ENCODE measurements at regions not wholly inside any gene's neighbourhood (a gene's known extent, or its start where the extent isn't known, plus 50 kb on each side); places are given as distances from the start of the nearest gene placed in this dataset.

DNA sequence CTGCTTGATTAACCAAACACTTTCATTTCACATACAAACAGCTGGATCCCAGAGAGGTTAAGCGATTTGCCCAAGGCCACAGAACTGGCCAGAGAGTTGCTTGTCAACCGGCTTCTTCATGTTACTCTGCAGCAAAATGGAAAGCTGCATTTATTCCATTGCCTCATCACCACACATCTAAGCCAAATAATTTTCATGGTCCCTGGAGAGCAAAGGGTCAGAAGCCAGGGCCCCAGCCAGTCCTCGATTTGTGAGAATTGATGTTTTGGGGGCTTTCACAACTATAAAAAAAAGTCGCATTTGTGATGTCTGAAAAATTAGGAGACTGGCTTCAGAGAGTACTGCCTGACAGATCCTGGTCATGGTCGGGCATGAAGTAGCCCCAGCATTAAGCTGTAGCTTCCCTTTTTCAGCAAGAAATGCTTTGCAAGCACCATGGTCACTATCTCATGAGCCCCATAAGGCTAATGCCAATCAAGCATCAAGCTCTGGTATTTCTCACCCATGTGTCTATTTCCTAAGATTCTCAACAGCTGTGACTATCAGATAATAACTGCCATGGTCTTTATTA is 95.8 kb downstream of the BANF2 start:
- H3K4me3 ChIP-seq: no peak overlapping the region
- H3K27ac ChIP-seq: peak overlapping the region in 4 of 5 donors; percentile 37 to 72 (median 61)
- H3K9me3 ChIP-seq: no peaks in the 10 kb centered on the region
- H3K27me3 ChIP-seq: no peaks in the 10 kb centered on the region
- 72 to 88% (median 76%) methylated on average over 5 of the region's 5 CpGs for WGBS, 5 donors
- TF ChIP-seq EP300 (IDR thresholded peaks at IDR 0.05) (no peak), POLR2AphosphoS5 (IDR thresholded peaks at IDR 0.05) (no peak), POLR2A (IDR thresholded peaks at IDR 0.05) (no peak)
- no peaks in the 10 kb centered on the region for H3K36me3 ChIP-seq
- H3K4me1 ChIP-seq: peaks cover 10 to 36% (median 25%) of the 10 kb centered on the region in 4 donors
- intact Hi-C loops (cut with DNase I; ENCODE audit: low total_unique reads): loop anchor here (10.0 kb wide), 1 partner anchor 99 kb away; no protein-coding TSS in a partner anchor
- no peak for DNase-seq

DNA sequence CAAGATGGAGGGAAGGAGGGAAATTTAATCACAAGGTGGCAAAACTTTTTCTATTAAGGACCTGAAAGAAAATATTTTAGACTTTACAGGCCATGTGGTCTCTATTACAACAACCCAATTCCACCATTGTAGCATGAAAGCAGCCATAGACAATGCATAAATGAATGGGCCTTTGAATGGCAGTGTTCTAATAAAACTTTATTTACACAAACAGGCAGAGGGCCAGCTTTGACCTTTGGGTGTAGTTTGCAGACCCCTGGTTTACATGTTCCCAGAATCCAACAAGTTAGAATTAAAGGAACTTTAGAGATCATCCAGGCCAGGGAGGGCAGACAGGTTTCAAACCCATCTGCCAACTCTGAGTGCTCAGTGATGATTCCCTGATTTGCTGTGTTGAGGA is 95.2 kb downstream of the BANF2 start:
- Histone ChIP-seq H3K4me3 (no peak overlapping the region), H3K27ac (peak overlapping the region in 4 of 5 donors; percentile 37 to 72 (median 61)), H3K4me1 (peaks cover 10 to 36% (median 25%) of the 10 kb centered on the region in 4 donors), H3K9me3 (no peaks in the 10 kb centered on the region), H3K27me3 (no peaks in the 10 kb centered on the region), H3K36me3 (no peaks in the 10 kb centered on the region)
- intact Hi-C loops (cut with DNase I; ENCODE audit: low total_unique reads): loop anchor here (10.0 kb wide), 1 partner anchor 100 kb away; no protein-coding TSS in a partner anchor
- no peak for TF ChIP-seq POLR2A (IDR thresholded peaks at IDR 0.05)
- TF ChIP-seq EP300 (IDR thresholded peaks at IDR 0.05): no peak
- TF ChIP-seq POLR2AphosphoS5 (IDR thresholded peaks at IDR 0.05): no peak
- TF ChIP-seq, protein P1, sequence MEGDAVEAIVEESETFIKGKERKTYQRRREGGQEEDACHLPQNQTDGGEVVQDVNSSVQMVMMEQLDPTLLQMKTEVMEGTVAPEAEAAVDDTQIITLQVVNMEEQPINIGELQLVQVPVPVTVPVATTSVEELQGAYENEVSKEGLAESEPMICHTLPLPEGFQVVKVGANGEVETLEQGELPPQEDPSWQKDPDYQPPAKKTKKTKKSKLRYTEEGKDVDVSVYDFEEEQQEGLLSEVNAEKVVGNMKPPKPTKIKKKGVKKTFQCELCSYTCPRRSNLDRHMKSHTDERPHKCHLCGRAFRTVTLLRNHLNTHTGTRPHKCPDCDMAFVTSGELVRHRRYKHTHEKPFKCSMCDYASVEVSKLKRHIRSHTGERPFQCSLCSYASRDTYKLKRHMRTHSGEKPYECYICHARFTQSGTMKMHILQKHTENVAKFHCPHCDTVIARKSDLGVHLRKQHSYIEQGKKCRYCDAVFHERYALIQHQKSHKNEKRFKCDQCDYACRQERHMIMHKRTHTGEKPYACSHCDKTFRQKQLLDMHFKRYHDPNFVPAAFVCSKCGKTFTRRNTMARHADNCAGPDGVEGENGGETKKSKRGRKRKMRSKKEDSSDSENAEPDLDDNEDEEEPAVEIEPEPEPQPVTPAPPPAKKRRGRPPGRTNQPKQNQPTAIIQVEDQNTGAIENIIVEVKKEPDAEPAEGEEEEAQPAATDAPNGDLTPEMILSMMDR (IDR thresholded peaks at IDR 0.05): no peak
- DNase-seq: no peak

DNA sequence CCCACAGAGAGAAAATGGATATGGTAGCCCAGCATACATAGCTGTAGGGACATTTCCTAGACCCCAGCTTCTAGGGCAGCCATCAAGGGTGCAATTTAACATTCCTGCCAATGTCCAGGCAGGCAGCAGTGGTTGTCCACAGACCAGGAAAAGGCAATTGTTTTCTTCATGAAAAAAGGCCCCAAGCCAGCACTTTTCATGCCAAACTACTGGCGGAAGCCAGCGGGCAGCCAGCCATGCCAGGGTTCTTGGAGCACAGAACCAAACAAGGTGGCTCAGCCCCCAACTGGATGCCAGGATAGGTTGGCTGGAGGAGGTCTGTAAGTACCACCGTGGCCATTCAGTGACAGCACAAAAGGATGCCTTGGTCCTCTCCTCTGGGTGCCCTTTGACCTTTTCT is 94.6 kb downstream of the BANF2 start:
- no peak overlapping the region for H3K4me3 ChIP-seq
- TF ChIP-seq POLR2A (IDR thresholded peaks at IDR 0.05) (no peak), EP300 (IDR thresholded peaks at IDR 0.05) (no peak), POLR2AphosphoS5 (IDR thresholded peaks at IDR 0.05) (no peak)
- TF ChIP-seq, protein P1 (IDR thresholded peaks at IDR 0.05): no peak
- no peaks in the 10 kb centered on the region for H3K36me3 ChIP-seq
- 19 to 72% (median 41%) methylated on average over 3 of the region's 3 CpGs for WGBS, 5 donors
- intact Hi-C loops (cut with DNase I; ENCODE audit: low total_unique reads): loop anchor here (10.0 kb wide), 1 partner anchor 100 kb away; no protein-coding TSS in a partner anchor
- peak overlapping the region in 2 of 5 donors; percentile 53 to 72 for H3K27ac ChIP-seq
- H3K9me3 ChIP-seq: no peaks in the 10 kb centered on the region
- H3K4me1 ChIP-seq: peaks cover 10 to 36% (median 25%) of the 10 kb centered on the region in 4 donors
- H3K27me3 ChIP-seq: no peaks in the 10 kb centered on the region
- peak in 1 of 2 donors; percentile 67 for DNase-seq

DNA sequence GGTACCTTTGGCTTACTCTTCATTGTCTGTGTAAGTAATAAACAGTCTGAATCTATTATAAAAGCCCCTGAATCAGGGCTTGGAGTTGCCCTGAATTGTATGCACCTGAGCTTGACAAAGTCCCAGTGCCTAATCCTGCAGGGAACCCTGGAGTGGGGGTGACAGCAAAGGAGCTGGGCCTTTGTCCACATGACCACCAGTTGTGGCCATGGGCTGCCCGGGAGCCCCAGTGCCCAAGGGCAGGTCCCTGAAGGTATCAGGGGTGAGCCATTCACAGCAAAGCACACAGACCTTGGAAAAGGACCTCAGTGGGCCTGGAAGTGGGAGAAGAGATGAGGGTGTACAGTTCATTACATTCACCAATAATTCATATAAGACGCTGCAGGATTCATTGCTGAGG is 94.2 kb downstream of the BANF2 start:
- Histone ChIP-seq H3K27me3 (no peaks in the 10 kb centered on the region), H3K4me3 (no peak overlapping the region), H3K4me1 (peaks cover 10 to 36% (median 25%) of the 10 kb centered on the region in 4 donors), H3K27ac (peak overlapping the region in 2 of 5 donors; percentile 53 to 72), H3K9me3 (no peaks in the 10 kb centered on the region), H3K36me3 (no peaks in the 10 kb centered on the region)
- no peak for DNase-seq
- WGBS, 5 donors: 77 to 92% (median 80%) methylated on average over 2 of the region's 2 CpGs
- intact Hi-C loops (cut with DNase I; ENCODE audit: low total_unique reads): loop anchor here (10.0 kb wide), 1 partner anchor 101 kb away; no protein-coding TSS in a partner anchor
- TF ChIP-seq POLR2AphosphoS5 (IDR thresholded peaks at IDR 0.05) (no peak), POLR2A (IDR thresholded peaks at IDR 0.05) (no peak), EP300 (IDR thresholded peaks at IDR 0.05) (no peak)
- TF ChIP-seq, protein P1 (IDR thresholded peaks at IDR 0.05): no peak

DNA sequence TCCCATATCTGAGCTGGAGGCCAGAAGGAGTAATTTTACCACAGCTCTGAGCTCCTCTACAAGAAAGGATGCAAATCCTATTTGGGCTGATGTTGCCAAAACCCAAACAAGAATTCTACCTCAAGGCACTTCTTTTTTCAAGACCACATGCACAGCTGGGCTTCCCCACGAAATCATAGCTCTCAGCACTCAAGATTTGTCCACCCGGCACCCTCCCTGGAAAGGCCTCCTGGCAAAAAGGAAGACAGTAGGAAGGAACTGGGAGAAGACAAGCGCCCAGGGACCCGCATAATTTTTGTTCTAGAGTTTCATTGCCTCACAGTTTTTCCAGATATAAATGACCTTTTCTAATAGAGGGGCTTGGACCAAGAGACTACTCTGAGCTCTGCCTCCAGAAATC is 90.5 kb downstream of the BANF2 start:
- TF ChIP-seq POLR2A (IDR thresholded peaks at IDR 0.05) (no peak), EP300 (IDR thresholded peaks at IDR 0.05) (no peak)
- TF ChIP-seq, protein P1 (IDR thresholded peaks at IDR 0.05): no peak
- Histone ChIP-seq H3K27me3 (no peaks in the 10 kb centered on the region), H3K36me3 (no peaks in the 10 kb centered on the region), H3K27ac (no peak overlapping the region), H3K4me3 (no peak overlapping the region), H3K9me3 (no peaks in the 10 kb centered on the region), H3K4me1 (peaks cover 1 to 25% (median 14%) of the 10 kb centered on the region in 4 donors)
- WGBS, 5 donors: 74 to 82% (median 79%) methylated on average over 4 of the region's 4 CpGs
- DNase-seq: no peak
- intact Hi-C loops (cut with DNase I; ENCODE audit: low total_unique reads): loop anchor here (10.0 kb wide), 1 partner anchor 105 kb away; no protein-coding TSS in a partner anchor

All from stomach (tissue), 8 donors.